NCI-H128 (cell line): ENCODE measurements at regions not wholly inside any gene's neighbourhood (a gene's known extent, or its start where the extent isn't known, plus 50 kb on each side); places are given as distances from the start of the nearest gene placed in this dataset.

Experiments
- DNase-seq: peaks from one replicate; lab custom pipeline; 2025; ENCODE audit not compliant: unreplicated experiment; lab: John Stamatoyannopoulos, UW

- DNase-seq: no peak
Observed at GRCh38 chr6:95352064-95352795, 225.1 kb upstream of the MANEA start.

- no peak for DNase-seq
Observed at GRCh38 chr6:95354551-95354950, 222.8 kb upstream of the MANEA start.

DNA sequence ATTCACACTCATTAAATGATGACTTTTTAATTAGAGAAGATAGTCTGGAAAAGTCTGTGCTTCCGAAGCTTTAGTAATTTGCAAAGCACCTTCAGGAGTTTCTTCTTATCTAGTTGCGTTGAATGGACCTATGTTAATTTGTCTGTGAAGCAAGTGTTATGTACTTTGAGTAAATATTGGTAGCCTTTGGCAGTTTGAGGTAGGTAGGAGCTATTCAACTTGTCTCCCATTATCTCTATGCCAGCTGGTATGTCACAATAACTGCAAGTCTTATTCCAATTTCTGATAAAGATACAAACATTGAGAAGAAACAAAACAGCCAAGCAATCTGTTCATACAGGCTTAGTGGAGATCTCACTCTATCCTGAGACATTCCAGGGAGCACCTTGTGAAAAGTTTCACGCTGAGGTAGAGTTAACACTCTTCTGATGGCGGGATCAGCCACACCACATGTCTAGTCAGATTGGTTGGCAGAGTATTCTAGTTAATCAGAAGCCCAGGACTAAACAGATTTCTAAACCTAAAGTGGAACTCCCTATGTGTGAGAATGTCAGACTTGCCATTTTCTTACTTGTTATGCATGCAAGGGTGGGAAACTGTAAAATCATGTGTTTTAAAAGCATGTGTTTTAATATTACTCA lies 219.8 kb upstream of the MANEA start:
- no peak for DNase-seq

- no peak for DNase-seq
Observed at GRCh38 chr6:95364016-95364604, 213.2 kb upstream of the MANEA start.

- no peak for DNase-seq
Observed at GRCh38 chr6:95365454-95365853, 211.9 kb upstream of the MANEA start.

GRCh38 chr6:95366414-95366813 lies 210.9 kb upstream of the MANEA start:
- DNase-seq: no peak

GRCh38 chr6:95383878-95384277 lies 193.5 kb upstream of the MANEA start:
- no peak for DNase-seq

DNA sequence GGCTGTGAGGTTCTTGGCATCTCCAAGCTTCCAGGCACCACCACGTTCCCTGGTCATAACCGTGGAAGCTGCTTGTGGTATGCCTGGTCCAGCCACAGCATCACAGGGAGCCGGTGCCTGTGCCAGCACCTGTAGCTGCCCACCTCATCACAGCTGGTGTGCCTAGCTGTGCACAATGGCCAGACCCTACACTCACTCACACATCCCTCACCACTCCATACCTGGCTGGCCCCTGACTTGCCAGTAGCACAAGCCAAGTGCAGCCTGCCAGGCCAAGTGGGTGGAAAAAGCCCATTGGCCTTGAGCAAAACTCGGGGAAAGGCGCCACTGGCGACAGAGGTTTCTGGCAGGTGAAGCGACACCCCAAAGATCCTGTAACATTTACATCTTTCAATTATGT lies 192.3 kb upstream of the MANEA start:
- DNase-seq: no peak

- no peak for DNase-seq
Observed at GRCh38 chr6:95387845-95388244, 189.5 kb upstream of the MANEA start.

DNA sequence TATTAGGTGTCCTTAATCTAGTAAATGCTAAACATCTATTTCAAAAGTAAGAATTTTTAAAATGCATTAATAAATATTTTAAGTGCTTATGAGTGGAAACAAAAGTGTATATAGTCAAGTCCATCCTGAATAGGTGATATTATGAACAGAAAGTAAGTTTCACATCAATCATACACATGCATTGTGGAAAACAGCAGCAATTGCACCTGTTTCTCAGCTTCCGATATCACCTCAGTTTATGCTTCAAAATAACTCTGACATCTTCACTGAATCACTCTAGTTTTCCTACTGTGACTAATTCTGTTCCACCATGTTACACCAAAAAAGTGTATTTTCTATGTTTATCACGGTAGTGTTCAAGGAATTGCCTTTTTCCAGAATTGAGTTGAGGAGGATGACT lies 172.6 kb upstream of the MANEA start:
- DNase-seq: no peak

DNA sequence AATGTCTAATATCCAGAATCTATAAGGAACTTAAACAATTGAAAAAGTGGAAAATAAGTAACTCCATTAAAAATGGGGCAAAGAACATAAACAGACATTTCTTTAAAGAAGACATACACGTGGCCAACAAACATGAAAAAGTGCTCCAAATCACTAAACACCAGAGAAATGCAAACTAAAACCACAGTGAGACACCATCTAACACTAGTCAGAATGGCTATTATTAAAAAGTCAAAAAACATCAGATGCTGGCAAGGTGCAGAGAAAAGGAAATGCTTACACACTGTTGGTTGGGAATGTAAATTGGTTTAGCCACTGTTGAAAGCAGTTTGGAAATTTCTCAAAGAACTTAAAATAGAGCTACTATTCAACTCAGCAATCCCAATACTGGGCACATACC lies 169.2 kb upstream of the MANEA start:
- DNase-seq: no peak

DNA sequence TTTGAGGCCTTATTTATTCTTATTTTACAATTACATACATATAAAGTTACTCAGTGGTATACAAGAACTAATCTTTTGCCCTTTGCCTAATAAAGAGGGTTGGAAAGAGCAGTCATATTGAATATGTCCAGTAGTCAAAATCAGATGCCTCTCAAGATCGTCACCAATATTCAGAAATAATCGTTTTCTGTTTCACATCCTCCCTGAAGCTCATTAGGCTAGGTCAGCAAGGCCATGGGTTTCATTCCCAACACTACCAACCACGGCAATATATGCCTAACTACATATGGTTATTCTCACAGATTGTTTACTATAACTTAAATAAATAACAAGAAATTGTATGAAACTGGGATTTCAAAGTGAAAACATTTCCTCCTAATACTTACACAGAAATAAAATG lies 167.2 kb upstream of the MANEA start:
- no peak for DNase-seq

DNA sequence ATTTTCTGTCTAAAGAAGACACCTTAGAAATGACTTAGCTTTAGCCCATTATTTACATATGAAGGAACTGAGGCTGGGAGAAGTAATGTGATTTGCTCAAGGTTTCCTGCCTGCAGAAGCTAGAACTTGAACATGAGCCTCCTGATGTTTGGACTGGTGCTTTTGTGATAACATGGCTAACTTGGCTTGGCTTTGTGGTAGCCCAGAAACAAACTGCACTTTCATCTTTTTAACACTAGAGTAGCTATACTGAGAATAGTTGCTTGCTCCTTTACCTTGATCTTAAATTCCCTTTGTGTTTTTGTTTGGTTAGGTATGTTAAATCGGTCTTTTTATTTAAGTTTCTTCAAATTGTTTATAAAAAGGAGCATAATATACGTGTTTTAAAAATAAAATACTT lies 163.5 kb upstream of the MANEA start:
- DNase-seq: no peak

- no peak for DNase-seq
Observed at GRCh38 chr6:95417856-95418255, 159.5 kb upstream of the MANEA start.

GRCh38 chr6:95420792-95421191 lies 156.5 kb upstream of the MANEA start:
- DNase-seq: no peak

DNA sequence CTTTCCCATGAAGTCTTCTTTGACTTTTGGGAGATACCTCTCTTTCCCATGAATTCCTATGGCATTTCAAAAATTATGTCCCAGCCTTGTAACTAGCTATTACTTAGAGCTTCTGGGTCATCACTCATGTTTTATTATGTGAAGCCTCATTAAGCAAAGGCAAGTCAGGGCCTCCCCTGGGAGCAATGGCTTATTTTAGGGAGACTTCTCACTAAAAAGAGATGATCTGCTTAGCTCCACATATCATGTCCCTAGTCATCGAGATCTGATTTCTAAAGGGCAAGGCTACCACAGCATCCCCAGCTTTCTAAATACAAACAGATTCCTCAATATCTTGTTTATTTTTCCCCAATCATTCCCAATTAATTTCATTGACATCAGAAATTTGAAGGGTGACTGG lies 154.0 kb upstream of the MANEA start:
- no peak for DNase-seq

GRCh38 chr6:95431637-95432228 lies 145.6 kb upstream of the MANEA start:
- DNase-seq: peak; percentile 37

GRCh38 chr6:95439741-95440140 lies 137.6 kb upstream of the MANEA start:
- no peak for DNase-seq

GRCh38 chr6:95448208-95448607 lies 129.1 kb upstream of the MANEA start:
- DNase-seq: no peak

DNA sequence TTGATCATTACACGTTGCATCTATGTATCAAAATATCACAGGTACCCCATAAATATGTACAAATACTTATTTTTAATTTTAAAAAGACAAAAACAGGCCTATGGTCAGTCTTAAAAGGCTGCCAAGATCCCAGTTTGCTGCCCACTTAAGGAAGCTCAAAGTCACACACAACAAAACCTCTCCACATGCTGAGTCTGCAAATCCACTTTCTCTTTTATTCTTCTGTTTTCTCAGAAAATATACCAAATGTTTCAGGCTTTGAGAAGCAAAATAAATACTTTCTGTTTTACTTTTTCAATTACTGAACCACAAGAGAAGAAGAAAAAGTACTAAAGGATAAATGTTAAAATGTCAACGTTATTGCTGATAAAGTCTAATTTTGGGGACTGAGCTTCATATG lies 107.8 kb upstream of the MANEA start:
- no peak for DNase-seq

DNA sequence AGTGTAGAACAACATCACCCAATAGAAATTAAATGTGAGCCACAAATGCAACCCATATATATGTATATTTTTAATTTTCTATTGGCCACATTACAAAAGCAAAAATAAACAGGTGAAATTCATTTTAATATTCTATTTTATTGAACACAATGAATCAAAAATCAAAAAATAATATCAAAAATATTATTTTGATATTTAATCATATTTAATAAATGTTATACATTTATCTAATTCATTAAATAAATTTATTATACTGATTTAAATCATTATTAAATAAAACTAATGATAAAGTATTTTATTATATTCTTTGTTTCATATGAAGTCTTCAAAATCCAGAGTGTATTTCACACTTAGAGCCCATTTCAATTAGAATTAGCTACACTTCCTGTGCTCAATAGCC lies 98.4 kb upstream of the MANEA start:
- DNase-seq: no peak

DNA sequence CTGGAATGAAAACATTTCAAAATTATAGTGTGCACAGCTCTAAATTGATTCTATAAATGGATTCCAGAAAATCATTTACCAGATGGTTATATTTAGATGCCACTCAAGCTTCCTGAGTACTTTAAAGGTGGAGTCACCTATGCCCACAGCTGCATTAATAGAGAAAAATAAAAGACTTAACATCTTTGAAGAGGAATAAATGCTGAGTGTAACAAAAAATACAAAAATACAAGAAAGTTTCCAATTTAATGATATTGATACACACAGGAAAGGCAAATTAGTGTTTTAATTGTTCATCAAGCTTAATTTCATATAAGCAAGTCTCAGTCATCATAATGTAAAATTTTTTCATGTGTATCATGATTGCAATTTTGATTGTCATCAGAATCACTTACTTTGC lies 89.5 kb upstream of the MANEA start:
- no peak for DNase-seq
